ENCODE measurements at regions not wholly inside any gene's neighbourhood (a gene's known extent, or its start where the extent isn't known, plus 50 kb on each side); places are given as distances from the start of the nearest gene placed in this dataset.
"Not testable (repeated sequence)": the region's sequence is repeated elsewhere in the genome, so short reads cannot be mapped to it uniquely, and the experiment has no call there.

DNA sequence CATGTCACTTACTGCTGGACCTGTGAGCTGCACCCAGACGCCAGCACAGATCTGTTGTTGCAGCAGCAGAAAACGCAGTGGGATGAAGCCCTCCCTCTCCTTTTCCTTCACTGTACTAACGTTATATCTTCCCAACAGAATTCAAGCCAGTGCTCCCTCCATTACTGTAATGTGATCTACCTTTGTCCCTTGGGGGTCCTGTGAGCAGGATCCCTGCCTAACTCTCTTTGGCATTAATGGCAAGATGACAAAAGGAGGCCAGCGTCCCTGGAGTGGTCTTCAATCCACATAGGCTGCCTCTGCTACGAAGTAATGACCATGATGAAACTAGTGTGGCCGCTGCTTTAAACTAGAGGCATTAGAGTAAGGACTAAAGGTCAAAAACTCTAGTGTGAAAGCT is 69.3 kb upstream of the SOX14 start:
- H3K36me3 Mint-ChIP-seq (ENCODE audit: low read depth), result no peaks in the 10 kb centered on the region
- ChIA-PET POLR2A (no interaction called here), CTCF (no interaction called here)
- peaks cover 2% of the 10 kb centered on the region for H3K27me3 Mint-ChIP-seq
- ATAC-seq, result no peak
- no peak overlapping the region for H3K27ac Mint-ChIP-seq
- H3K9me3 Mint-ChIP-seq, result peaks cover 3% of the 10 kb centered on the region
- H3K4me3 Mint-ChIP-seq, result no peak overlapping the region
- TF ChIP-seq CTCF (IDR thresholded peaks at IDR 0.05), result no peak
- no peak for DNase-seq
- intact Hi-C loops (cut with micrococcal nuclease), result no loop called here
- no peaks in the 10 kb centered on the region for H3K4me1 Mint-ChIP-seq (ENCODE audit: low read depth)

DNA sequence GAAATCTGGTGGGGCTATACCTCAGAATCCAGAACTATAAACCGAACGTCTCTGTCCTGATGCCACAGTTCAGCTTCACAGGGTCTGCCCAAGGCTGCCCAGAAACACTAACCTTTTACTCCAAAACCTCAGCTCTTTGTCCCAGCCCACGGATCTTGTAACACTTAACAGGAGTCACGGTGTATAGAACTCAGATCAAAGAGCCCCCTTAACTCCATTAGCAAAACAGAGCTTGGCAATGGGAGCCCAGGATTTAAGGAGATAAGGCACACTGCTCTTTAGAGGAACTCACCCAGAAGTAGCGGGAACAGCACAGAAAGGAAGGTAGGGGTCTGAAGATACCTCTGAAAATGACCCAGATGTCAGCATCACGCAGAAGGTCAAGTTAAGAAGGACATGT is 68.8 kb upstream of the SOX14 start:
- no peak overlapping the region for H3K4me3 Mint-ChIP-seq
- intact Hi-C loops (cut with micrococcal nuclease), result no loop called here
- no peaks in the 10 kb centered on the region for H3K36me3 Mint-ChIP-seq (ENCODE audit: low read depth)
- H3K9me3 Mint-ChIP-seq, result peaks cover 3% of the 10 kb centered on the region
- DNase-seq, result no peak
- peaks cover 2% of the 10 kb centered on the region for H3K27me3 Mint-ChIP-seq
- no peak overlapping the region for H3K27ac Mint-ChIP-seq
- no peak for ATAC-seq
- POLR2A ChIA-PET, result no interaction called here
- no peaks in the 10 kb centered on the region for H3K4me1 Mint-ChIP-seq (ENCODE audit: low read depth)
- TF ChIP-seq CTCF (IDR thresholded peaks at IDR 0.05), result no peak
- CTCF ChIA-PET, result no interaction called here

GRCh38 chr3:137709011-137709601 is 55.0 kb upstream of the SOX14 start:
- Mint-ChIP-seq H3K27me3 (no peaks in the 10 kb centered on the region), H3K4me1 (ENCODE audit: low read depth) (no peaks in the 10 kb centered on the region), H3K9me3 (peaks cover 1% of the 10 kb centered on the region), H3K36me3 (ENCODE audit: low read depth) (no peaks in the 10 kb centered on the region), H3K4me3 (no peak overlapping the region), H3K27ac (no peak overlapping the region)
- DNase-seq (no peak), ATAC-seq (no peak)
- intact Hi-C loops (cut with micrococcal nuclease), result loop anchor here (10.0 kb wide), 1 partner anchor 236 kb away; no protein-coding TSS in a partner anchor
- peak; percentile 29 for TF ChIP-seq CTCF (IDR thresholded peaks at IDR 0.05)
- CTCF ChIA-PET, result interaction anchor here (0.6 to 1.8 kb wide), 3 partner anchors 11 to 87 kb away, joined by 3 to 6 read pairs (median 4); no protein-coding TSS in a partner anchor
- POLR2A ChIA-PET, result no interaction called here

DNA sequence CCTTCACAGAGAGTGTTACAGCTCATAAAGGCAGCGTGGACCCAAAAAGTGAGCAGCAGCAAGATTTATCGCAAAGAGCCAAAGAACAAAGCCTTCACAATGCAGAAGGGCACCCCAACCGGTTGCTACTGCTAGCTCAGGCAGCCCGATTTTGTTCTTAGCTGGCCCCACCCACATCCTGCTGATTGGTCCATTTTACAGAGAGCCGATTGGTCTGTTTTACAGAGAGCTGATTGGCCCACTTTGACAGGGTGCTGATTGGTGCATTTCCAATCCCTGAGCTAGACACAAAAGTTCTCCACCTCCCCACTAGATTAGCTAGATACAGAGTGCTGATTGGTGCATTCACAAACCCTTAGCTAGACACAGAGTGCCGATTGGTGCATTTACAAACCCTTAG is 50.1 kb upstream of the SOX14 start:
- POLR2A ChIA-PET, result not testable (repeated sequence)

More for the DNA sequence above, 50.1 kb upstream of the SOX14 start:
- H3K4me1 Mint-ChIP-seq (ENCODE audit: low read depth); ATAC-seq; CTCF ChIA-PET; intact Hi-C loops (cut with micrococcal nuclease); H3K9me3 Mint-ChIP-seq; H3K4me3 Mint-ChIP-seq; DNase-seq; H3K36me3 Mint-ChIP-seq (ENCODE audit: low read depth); H3K27ac Mint-ChIP-seq; H3K27me3 Mint-ChIP-seq: not testable (repeated sequence)
